ENCODE measurements at regions not wholly inside any gene's neighbourhood (a gene's known extent, or its start where the extent isn't known, plus 50 kb on each side); places are given as distances from the start of the nearest gene placed in this dataset.

GRCh38 chr4:121277194-121278105 lies 103.4 kb downstream of the QRFPR start:
- DNase-seq, result peak in 1 of 2 experiments; percentile 23

- DNase-seq, result no peak
Observed at GRCh38 chr4:121273191-121273590, 107.6 kb downstream of the QRFPR start.

- no peak for DNase-seq
Observed at GRCh38 chr4:121272526-121272925, 108.3 kb downstream of the QRFPR start.

- DNase-seq, result no peak
Observed at GRCh38 chr4:121270389-121270788, 106.3 kb upstream of the TNIP3 start.

DNA sequence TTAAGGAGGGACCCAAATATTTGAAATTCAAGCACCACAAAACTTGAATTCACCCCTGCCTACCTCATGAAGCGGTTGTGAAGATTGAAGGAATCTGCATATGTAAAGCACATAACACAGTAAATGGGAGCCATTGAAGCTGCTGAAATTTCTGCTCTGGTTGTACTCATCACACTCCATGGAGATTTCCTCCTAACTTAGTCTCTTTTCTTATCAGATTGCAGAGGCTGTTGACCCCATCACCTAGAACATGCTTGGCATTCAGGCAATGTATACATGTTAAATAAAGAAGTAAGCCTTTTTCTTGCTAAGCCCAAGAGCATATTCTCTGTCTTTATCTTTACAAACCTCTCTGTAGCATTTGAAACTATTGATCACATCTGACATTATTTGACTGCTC lies 104.9 kb upstream of the TNIP3 start:
- DNase-seq, result no peak

DNA sequence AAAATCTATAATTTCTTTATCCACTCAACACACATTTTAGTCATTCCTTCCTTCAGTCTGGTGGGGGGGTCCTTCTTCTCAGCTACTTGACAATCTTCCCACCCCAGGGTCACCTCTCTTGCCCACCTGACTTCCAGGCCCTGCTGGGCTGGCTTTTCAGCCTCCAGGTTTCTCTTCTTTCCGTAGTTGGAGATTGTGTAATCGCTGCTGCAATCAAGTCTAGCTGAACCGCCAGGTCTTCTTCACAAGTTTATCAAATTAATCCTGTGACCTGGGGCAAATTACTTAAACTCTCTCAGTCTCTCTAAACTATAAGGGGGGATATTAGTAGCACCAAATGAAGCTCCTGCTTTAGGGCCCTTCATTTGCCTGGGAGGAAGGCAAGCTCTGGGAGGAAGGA lies 102.9 kb upstream of the TNIP3 start:
- no peak for DNase-seq

GRCh38 chr4:121256887-121257466 lies 92.9 kb upstream of the TNIP3 start:
- no peak for DNase-seq

DNA sequence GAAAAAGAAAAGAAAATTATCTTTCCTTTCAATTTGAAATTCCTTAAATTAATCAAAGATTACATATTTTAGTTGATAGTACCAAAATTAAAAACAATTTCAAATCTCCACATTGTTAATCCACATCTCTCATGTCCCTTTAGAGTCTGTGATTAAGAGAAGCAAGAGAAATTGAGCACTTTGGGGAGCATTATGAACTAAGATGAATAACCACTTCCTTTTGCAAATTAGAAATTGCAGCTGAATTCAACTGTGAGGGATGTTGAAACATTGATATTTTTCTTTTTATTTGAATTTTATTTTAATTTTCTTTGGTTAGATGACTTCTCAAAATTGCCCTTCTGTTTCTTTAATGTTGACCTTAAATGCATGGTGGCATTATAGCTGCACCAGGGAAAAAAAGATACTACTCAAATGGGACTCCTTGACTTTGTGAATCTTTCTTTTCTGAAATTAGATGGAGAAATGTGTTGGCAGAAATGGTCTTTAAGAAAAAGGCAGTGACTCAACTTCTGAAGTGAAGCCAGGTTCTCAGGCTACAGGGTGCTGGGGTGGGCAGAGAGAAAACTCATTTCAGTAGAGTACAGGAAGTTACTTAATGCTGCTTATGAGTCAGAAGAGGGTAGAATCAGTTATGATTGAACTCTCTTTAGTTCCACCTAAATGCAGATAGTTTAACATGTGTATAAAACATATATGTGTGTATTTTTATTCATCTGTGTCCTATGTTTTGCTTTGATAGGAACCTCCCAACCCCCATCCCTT lies 92.0 kb upstream of the TNIP3 start:
- no peak for DNase-seq

GRCh38 chr4:121253961-121254360 lies 89.8 kb upstream of the TNIP3 start:
- DNase-seq, result no peak

- peak; percentile 61 to 68 for DNase-seq
Observed at GRCh38 chr4:121252224-121252806, 88.2 kb upstream of the TNIP3 start.

GRCh38 chr4:121248747-121249146 lies 84.6 kb upstream of the TNIP3 start:
- no peak for DNase-seq

- no peak for DNase-seq
Observed at GRCh38 chr4:121246698-121247097, 82.6 kb upstream of the TNIP3 start.

GRCh38 chr4:121243485-121243884 lies 79.4 kb upstream of the TNIP3 start:
- no peak for DNase-seq

DNA sequence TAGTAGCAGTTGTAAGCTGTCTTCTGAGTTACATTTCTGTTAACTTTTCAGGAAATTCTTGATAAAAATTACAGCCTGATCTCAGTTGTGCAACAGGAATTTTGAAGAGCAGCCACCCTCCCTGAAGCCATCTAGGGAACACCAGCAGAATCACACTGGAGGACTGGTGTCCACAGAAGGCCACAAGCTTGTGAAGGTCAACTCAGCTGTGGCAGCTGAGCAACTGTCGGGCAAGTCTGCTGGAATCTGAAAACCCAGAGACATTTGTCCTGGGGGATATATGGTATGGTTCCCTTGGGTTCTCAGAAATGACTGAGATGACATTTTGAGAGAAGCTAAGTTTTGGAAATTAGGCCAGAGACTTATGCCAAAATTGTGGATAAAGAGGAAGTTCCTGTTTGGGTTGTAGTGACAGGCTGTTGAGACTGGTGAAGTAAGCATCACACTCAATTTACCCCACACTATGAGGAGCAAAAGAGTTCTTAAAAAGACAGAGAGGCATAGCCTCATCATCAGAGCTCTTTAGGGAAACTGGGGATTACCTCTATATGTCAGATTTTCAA lies 78.1 kb upstream of the TNIP3 start:
- no peak for DNase-seq

GRCh38 chr4:121239951-121240350 lies 75.8 kb upstream of the TNIP3 start:
- DNase-seq, result no peak

GRCh38 chr4:121238461-121238860 lies 74.3 kb upstream of the TNIP3 start:
- DNase-seq, result no peak

- no peak for DNase-seq
Observed at GRCh38 chr4:121237069-121237399, 72.9 kb upstream of the TNIP3 start.

GRCh38 chr4:121236353-121237068 lies 72.4 kb upstream of the TNIP3 start:
- DNase-seq, result no peak

- DNase-seq, result no peak
Observed at GRCh38 chr4:121233982-121234381, 69.9 kb upstream of the TNIP3 start.

- DNase-seq, result no peak
Observed at GRCh38 chr4:121229993-121230392, 65.9 kb upstream of the TNIP3 start.

- no peak for DNase-seq
Observed at GRCh38 chr4:121228848-121229247, 64.7 kb upstream of the TNIP3 start.

GRCh38 chr4:121227341-121227792 lies 63.2 kb upstream of the TNIP3 start:
- DNase-seq, result no peak

All from SHP77 (cell line).